Endodermal cell (in vitro differentiated cells): ENCODE measurements at regions not wholly inside any gene's neighbourhood (a gene's known extent, or its start where the extent isn't known, plus 50 kb on each side); places are given as distances from the start of the nearest gene placed in this dataset.

Experiments
- DNase-seq: peaks from one replicate; pipeline ENCODE4 v3.0.0-alpha.2; 2017
- H3K27ac ChIP-seq: 2 replicates; pipeline ENCODE4 v1.5.1; 2013; ENCODE audit warnings: mild to moderate bottlenecking, low read depth, low read length, moderate library complexity
- H3K27me3 ChIP-seq: 2 replicates; pipeline ENCODE4 v1.6.1; 2013; ENCODE audit warnings: mild to moderate bottlenecking, low read length, moderate library complexity; ENCODE audit not compliant: insufficient read depth, control insufficient read depth, poor library complexity, severe bottlenecking
- H3K36me3 ChIP-seq: 2 replicates; pipeline ENCODE4 v1.7.0; 2013; ENCODE audit warnings: mild to moderate bottlenecking, low read length, moderate library complexity; ENCODE audit not compliant: control insufficient read depth, insufficient read depth
- H3K4me1 ChIP-seq: one replicate; pipeline ENCODE4 v1.7.0; 2013; ENCODE audit warnings: low read length; ENCODE audit not compliant: control insufficient read depth, insufficient read depth
- H3K4me3 ChIP-seq: 2 replicates; pipeline ENCODE4 v1.5.1; 2013; ENCODE audit warnings: mild to moderate bottlenecking, low read length, moderate library complexity
- H3K9ac ChIP-seq: 2 replicates; pipeline ENCODE4 v1.6.1; 2013; ENCODE audit warnings: mild to moderate bottlenecking, low read length, moderate library complexity; ENCODE audit not compliant: poor library complexity, severe bottlenecking; ENCODE audit errors: extremely low read depth
- H3K9me3 ChIP-seq: 2 replicates; pipeline ENCODE4 v1.6.1; 2013; ENCODE audit warnings: mild to moderate bottlenecking, low read length, moderate library complexity; ENCODE audit not compliant: control insufficient read depth
- H3K27ac Mint-ChIP-seq: 2 replicates; pipeline ENCODE4 v1.8.0; 2020; ENCODE audit warnings: mixed read lengths
- H3K27me3 Mint-ChIP-seq: 2 replicates; pipeline ENCODE4 v1.8.0; 2021; ENCODE audit warnings: mild to moderate bottlenecking, mixed read lengths; ENCODE audit not compliant: insufficient read depth
- H3K36me3 Mint-ChIP-seq: 2 replicates; pipeline ENCODE4 v1.8.0; 2020; ENCODE audit warnings: low read depth, mixed read lengths
- H3K4me1 Mint-ChIP-seq: 2 replicates; pipeline ENCODE4 v1.8.0; 2020; ENCODE audit warnings: mixed read lengths
- H3K4me3 Mint-ChIP-seq: 2 replicates; pipeline ENCODE4 v1.8.0; 2020; ENCODE audit warnings: mild to moderate bottlenecking, moderate library complexity, mixed read lengths
- H3K9me3 Mint-ChIP-seq: 2 replicates; pipeline ENCODE4 v1.8.0; 2020; ENCODE audit warnings: mild to moderate bottlenecking, mixed read lengths
- WGBS, 2 experiments: methylation state at CpG; one replicate each; pipeline versions ENCODE4 v1.1.5 to v1.1.7; 2013; ENCODE audit warnings: missing lambda C conversion rate in 2 of 2, mixed read lengths in 1 of 2; ENCODE audit not compliant: insufficient coverage in 1 of 2, insufficient read length in 1 of 2; 5-methylcytosine and 5-hydroxymethylcytosine counted together
- TF ChIP-seq, protein P1 (sequence below): fragments of 200-600 bp; sonication (generic); conservative IDR thresholded peaks from 2 replicates; pipeline ENCODE4 v1.5.0; 2021; ENCODE audit warnings: antibody characterized with exemption, mild to moderate bottlenecking

- Histone ChIP-seq H3K9me3 (peaks cover 14% of the 10 kb centered on the region), H3K4me3 (no peak overlapping the region), H3K9ac (no peak overlapping the region), H3K36me3 (no peaks in the 10 kb centered on the region), H3K27me3 (no peaks in the 10 kb centered on the region), H3K27ac (no peak overlapping the region), H3K4me1 (no peaks in the 10 kb centered on the region)
- Mint-ChIP-seq H3K27ac (no peak overlapping the region), H3K27me3 (peaks cover 6% of the 10 kb centered on the region), H3K36me3 (no peaks in the 10 kb centered on the region), H3K4me1 (no peaks in the 10 kb centered on the region), H3K9me3 (peaks cover 5% of the 10 kb centered on the region), H3K4me3 (no peak overlapping the region)
- TF ChIP-seq, protein P1, sequence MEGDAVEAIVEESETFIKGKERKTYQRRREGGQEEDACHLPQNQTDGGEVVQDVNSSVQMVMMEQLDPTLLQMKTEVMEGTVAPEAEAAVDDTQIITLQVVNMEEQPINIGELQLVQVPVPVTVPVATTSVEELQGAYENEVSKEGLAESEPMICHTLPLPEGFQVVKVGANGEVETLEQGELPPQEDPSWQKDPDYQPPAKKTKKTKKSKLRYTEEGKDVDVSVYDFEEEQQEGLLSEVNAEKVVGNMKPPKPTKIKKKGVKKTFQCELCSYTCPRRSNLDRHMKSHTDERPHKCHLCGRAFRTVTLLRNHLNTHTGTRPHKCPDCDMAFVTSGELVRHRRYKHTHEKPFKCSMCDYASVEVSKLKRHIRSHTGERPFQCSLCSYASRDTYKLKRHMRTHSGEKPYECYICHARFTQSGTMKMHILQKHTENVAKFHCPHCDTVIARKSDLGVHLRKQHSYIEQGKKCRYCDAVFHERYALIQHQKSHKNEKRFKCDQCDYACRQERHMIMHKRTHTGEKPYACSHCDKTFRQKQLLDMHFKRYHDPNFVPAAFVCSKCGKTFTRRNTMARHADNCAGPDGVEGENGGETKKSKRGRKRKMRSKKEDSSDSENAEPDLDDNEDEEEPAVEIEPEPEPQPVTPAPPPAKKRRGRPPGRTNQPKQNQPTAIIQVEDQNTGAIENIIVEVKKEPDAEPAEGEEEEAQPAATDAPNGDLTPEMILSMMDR: no peak
- WGBS, 2 experiments: 57 to 60% methylated on average over 5 to 6 of the region's 6 CpGs
- no peak for DNase-seq
These were observed 125.1 kb downstream of the GAS1 start for GRCh38 chr9:86822006-86822801.

GRCh38 chr9:86821006-86821845 lies 126.1 kb downstream of the GAS1 start:
- H3K27me3 ChIP-seq: no peaks in the 10 kb centered on the region
- H3K27ac Mint-ChIP-seq: no peak overlapping the region
- no peaks in the 10 kb centered on the region for H3K4me1 ChIP-seq
- H3K27ac ChIP-seq: no peak overlapping the region
- no peak for DNase-seq
- H3K27me3 Mint-ChIP-seq: peaks cover 6% of the 10 kb centered on the region
- H3K36me3 ChIP-seq: no peaks in the 10 kb centered on the region
- H3K4me3 Mint-ChIP-seq: no peak overlapping the region
- no peak overlapping the region for H3K4me3 ChIP-seq
- peaks cover 14% of the 10 kb centered on the region for H3K9me3 ChIP-seq
- H3K36me3 Mint-ChIP-seq: no peaks in the 10 kb centered on the region
- TF ChIP-seq, protein P1: no peak
- H3K4me1 Mint-ChIP-seq: no peaks in the 10 kb centered on the region
- H3K9ac ChIP-seq: no peak overlapping the region
- WGBS, 2 experiments: 78 to 88% methylated on average over 4 to 8 of the region's 8 CpGs
- H3K9me3 Mint-ChIP-seq: peaks cover 5% of the 10 kb centered on the region

GRCh38 chr9:86819552-86819951 lies 127.8 kb downstream of the GAS1 start:
- Mint-ChIP-seq H3K4me1 (no peaks in the 10 kb centered on the region), H3K9me3 (peaks cover 5% of the 10 kb centered on the region), H3K4me3 (no peak overlapping the region), H3K27me3 (peaks cover 2% of the 10 kb centered on the region), H3K36me3 (no peaks in the 10 kb centered on the region), H3K27ac (no peak overlapping the region)
- H3K36me3 ChIP-seq: no peaks in the 10 kb centered on the region
- no peaks in the 10 kb centered on the region for H3K27me3 ChIP-seq
- H3K9ac ChIP-seq: no peak overlapping the region
- no peak for DNase-seq
- TF ChIP-seq, protein P1: no peak
- 60% methylated on average over 1 of the region's 1 CpG; no CpG with 5 or more reads in 1 of the 2 experiments for WGBS, 2 experiments
- no peaks in the 10 kb centered on the region for H3K4me1 ChIP-seq
- peaks cover 14% of the 10 kb centered on the region for H3K9me3 ChIP-seq
- no peak overlapping the region for H3K27ac ChIP-seq
- H3K4me3 ChIP-seq: no peak overlapping the region
